HG02852 (cell line): ENCODE measurements at regions not wholly inside any gene's neighbourhood (a gene's known extent, or its start where the extent isn't known, plus 50 kb on each side); places are given as distances from the start of the nearest gene placed in this dataset.

Experiments used
- ATAC-seq: cut with Tn5 transposase; IDR thresholded peaks from one replicate; pipeline ENCODE4 v1.9.1; 2021; ENCODE audit warnings: mild to moderate bottlenecking, moderate library complexity; ENCODE audit not compliant: unreplicated experiment

DNA sequence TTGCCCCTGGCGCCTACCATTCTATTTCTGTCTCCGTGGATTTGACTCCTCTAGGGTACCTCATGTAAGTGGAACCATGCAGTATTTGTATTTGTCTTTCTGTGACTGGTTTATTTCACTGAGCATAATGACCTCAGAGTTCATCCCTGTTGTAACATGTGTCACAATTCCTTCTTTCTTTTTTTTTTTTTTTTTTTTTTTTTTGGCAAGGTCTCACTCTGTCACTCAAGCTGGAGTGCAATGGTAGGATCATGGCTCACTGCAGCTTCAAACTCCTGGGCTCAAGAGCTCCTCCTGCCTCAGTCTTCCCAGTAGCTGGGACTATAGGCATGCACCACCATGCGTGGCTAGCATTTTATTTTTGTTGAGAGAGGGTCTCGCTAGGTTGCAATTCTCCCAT, 74.0 kb upstream of the SEPTIN5 start:
- ATAC-seq = no peak

GRCh38 chr22:19641254-19641982, 72.9 kb upstream of the SEPTIN5 start:
- no peak for ATAC-seq

DNA sequence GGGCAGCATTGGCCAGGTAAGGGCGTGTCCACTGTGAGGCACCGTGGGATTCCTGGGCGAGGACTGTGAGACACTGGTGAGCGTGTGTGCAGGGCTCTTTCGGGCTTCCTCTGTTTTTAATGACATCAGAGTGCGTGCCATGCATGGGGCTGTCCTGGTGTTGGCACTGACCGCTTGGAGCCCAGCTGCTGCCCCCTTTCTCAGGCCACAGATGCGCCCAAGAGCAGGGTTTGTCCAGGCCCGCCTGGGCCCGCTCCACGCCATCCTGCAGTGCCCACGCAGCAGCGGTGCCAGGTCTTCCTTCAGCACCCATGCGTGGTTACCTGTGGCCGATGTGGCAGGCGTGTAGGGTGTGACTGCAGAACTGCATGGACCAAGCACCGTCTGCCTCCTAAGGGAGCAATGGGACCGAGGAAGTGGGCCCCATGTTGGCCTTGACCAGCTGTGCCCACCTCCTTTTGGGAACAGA, 72.3 kb upstream of the SEPTIN5 start:
- ATAC-seq = no peak

DNA sequence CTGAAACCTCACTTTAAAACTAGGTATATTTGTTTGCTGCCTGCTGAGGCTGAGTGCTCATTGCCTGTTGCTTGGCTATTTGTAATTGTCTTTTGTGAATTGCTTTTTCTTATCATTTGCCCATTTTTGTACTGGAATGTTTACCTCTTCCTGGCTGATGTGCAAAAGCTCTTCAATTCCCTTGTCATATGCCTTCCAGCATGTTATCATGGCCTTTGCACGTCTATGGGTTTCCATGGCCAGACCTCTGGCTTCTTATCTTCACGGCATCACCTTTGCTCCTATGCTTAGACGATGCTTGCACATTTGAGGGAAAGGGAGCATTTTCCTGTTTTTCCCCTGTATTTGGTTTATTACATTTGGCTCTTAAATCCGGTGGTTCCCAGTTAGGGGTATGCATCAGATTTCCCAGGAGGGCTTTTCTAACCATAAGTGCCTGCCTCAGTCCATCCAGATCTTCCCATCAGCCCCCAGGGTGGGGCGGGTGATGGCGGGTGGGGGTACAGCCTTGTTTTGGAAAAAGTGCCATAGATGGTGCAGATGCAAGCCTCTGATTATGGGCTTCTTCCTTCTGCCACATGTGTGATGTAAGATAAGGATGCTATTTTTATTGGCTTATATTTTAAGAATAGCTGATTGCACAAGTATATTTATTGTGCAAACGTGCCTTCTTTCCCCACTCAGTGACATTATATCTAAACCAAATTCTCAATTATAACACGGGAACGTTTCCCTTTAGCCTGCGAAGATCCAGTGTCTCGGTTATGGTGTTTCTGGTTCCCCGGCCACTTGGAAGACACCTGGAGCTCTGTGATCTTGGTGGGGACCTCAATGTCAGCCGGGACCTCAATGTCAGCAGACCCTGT, 70.6 kb upstream of the SEPTIN5 start:
- ATAC-seq = no peak

DNA sequence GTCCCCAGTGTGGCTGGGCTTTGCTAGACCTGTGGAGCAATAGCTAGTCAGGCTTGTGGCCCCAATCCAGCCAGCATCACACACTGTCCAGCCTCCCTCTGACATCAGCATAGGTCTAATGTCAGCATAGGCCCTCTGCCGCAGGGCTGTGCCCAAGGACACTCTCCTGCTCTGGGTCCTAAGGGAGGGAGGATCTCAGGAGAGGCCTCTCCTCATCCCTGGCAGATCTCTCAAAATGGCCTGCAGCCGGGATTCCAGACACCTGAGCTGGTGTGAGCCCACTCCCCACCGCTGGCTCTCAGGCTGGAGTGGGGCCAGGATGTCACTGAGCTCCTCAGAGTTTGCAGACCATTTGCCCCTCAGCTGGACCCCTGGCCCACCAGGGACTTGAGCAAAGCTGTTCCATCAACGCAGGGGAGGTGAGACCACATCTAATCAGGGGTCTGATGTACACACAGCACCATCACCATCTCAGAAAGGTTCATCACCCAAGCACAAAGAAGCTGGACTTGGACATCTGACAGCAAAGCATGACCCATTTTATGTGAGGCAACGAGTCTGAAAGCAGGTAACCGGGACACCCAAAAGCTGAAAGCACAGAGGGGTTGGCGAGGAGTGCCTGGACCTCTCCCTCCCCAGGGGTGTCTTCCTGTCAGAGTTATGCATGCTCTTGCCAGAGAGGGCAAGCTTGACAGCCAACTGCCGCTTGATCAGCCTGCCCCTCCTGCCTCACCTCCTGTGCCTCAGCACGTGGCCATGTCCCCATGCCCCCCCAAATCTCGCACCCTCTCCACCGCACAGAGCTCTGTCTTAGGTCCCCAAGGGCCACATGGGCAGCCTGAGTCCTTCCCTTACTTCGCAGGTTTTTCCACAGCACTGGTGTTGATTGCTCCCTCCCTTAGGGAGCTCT, 69.7 kb upstream of the SEPTIN5 start:
- no peak for ATAC-seq

DNA sequence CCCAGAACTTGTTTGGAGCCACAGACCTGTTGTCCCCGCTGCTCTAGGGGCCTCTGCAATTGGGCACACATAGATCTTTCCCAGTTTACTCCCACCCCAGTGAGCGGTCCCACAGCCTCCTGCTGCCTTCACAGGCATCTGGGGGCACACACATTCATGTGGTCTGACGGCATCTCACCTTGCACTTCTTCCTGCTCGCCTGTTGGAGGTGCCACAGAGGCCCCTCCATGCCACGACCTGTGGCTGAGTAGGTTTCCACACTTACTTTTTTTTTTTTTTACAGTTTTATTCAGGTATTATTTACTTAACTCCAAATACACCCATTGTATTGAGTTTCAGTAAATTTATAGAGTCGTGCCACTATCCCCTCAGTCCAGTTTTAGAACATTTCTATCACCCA, 68.9 kb upstream of the SEPTIN5 start:
- ATAC-seq = no peak

GRCh38 chr22:19645905-19646304, 68.4 kb upstream of the SEPTIN5 start:
- no peak for ATAC-seq

GRCh38 chr22:19646383-19646782, 67.9 kb upstream of the SEPTIN5 start:
- no peak for ATAC-seq

- no peak for ATAC-seq
Observed at GRCh38 chr22:19648419-19648929, 65.8 kb upstream of the SEPTIN5 start.

DNA sequence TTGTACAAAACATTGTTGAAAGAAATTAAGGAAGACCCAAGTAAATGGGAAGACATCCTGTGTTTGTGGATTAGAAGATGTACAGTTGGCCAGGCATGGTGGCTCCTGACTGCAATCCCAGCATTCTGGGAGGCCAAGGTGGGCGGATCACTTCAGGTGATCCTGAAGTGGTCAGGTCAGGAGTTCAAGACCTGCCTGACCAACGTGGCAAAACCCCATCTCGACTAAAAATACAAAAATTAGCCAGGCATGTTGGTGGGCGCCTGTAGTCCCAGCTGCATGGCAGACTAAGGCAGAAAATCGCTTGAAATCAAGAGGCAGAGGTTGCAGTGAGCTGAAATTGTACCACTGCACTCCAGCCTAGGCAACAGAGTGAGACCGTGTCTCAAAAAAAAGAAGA, 62.0 kb upstream of the SEPTIN5 start:
- no peak for ATAC-seq

DNA sequence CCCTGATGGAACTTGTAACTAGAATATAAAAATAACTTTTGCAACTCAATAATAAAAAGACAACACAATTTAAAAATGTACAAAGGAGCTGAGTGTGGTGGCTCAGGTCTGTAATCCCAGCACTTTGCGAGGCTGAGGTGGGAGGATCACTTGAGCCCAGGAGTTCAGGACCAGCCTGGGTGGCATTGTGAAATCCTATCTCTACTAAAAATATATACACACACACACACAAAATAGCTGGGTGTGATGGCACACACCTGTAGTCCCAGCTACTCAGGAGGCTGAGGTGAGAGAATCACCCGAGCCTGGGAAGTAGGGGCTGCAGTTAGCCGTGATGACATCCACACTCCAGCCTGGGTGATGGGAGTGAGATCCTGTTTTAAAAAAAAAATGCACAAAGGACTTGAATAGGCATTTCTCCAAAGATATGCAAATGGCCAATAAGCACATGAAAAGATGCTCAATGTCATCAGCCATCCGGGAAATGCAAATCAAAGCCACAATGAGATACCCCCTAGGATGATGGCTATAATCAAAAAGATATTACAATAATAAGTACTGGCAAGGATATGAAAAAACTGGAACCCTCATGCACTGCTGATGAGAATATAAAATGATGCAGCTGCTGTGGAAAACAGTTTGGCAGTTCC, 59.8 kb upstream of the SEPTIN5 start:
- no peak for ATAC-seq

- no peak for ATAC-seq
Observed at GRCh38 chr22:19655399-19655798, 58.9 kb upstream of the SEPTIN5 start.

DNA sequence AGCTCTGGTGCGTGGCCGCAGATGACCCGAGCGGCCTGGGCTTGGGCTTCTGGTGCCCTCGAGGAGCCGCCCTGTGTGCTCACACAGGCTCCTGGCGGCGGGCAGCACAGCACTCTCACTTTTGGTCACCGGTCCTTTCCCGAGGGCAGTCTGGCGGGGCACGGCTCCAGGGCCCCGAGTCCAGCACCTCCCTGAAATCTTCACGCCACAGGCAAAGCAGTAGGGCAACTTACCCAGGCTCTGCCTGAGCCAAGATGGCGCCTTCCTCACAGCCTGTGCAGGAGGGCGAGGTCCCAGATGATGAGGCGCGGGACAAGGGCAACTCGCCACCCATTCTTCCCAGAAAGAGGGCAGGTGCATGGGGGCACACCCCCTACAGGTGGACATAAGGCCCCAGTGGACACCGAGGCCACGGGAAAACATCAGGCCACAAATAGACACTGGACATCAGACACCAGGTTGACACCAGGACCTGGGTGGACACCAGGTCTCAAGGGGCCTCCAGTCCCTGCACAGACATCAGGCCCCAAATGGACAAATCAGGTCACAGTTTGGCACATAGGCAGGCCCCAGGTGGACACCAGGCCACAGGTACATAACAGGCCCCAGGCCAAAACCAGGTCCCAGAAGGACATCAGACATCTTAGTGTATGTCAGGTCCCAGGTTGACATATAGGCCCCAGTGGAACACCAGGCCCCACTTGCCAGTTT, 57.6 kb upstream of the SEPTIN5 start:
- no peak for ATAC-seq

DNA sequence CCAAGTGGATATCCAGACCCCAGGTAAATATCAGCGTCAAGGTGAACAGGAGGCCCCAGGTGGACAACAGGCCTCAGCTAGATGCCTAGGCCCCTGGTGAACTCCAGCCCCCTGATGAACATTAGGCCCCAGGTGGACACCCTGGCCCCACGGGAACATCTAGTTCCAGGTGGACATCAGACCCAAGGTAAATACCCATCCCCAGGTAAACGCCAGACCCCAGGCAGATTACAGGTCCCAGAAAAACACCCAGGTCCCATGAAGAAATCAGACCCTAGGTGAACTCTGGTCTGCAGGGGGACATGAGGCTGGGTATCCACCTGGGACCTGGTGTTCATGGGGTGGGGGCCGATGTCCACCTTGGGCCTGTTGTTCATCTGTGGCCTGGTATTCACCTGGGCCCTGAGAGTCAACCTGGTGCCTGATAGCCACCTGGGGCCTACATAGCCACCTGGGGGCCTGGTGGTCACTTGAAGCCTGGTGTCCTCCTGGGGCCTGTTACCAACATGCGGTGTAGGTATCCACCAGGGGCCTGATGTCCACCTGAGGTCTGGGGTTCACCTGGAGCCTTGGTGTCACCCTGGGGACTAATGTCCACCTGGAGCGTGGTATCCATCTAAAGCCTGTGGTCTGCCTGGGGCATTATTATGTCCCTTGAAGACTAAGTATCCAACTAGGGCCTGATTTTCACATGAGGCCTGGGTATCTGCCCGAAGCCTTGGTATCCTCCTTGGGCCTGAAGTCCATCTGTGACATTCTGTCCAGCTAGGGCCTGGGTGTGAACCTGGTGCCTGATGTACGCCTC, 56.8 kb upstream of the SEPTIN5 start:
- ATAC-seq = no peak

DNA sequence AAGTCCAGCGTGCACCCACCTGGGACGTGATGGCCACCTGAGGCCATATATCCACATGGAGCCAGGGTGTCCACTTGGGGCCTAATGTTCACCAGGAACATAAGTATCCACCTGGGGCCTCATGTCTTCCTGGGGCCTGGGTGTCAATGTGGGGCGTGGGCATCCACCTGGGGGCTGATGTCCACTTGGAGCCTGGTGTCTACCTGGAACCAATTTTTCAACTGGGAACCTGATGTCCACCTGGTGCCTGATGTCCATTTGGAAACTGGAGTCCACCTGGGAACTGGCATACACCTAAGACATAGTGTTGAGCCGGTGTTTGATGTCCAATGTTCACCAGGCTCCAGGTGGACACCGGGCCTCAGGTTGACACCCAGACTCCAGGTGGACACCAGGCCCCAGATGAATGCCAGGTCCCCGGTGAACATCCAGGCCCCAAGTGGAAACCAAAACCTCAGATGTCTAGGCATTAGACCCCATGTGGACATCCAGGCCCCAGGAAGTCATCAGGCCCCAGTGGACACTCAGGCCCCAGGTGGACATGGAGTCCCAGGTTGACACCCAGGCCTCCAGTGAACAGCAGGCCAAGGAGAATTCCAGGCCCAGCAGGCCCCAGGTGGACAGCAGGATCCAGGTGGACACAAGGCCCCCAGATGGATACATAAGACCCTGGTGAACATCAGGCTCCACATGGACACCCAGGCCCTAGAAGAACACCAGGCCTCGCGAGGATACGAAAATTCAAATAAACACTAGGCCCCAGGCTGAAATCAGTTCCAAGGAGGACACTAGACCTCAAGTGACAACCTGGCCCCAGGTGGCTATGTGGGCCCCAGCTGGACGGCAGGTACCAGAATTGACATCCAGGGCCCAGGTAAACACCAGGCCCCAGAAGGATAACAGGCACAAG, 56.0 kb upstream of the SEPTIN5 start:
- no peak for ATAC-seq

DNA sequence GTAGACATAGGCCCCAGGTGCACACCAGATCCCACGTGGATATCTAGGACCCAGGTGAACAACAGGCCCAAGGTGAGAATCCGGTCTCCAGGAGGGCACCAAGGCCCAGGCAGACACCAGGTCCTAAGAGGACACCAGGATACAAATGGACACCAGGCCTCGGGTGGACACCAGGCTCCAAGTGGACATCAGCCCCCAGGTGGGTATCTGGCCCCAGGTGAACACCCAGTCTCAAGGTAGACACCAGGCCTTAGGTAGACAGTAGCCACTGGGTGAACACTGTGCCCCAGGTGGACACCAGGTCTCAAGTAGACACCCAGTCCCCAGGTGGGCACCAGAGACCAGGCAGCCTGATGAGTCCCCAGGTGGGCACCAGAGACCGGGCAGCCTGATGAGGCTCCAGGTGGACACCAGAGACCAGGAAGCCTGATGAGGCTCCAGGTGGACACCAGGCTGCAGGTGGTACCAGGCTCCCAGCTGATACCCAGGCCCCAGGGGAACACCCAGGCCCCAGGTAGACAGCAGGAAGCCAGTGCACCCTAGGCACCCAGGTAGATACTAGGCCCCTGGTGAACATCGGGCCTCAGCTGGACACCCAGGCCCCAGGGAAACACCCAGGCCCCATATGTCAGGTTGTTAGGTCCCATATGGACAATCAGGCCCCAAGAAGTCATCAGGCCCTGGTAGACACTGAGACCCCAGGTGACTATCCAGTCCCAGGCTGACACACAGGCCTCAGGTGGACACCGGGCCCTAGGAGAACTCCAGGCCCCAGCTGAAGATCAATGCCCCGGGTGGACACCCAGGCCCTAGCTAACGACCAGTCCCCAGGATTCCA, 55.1 kb upstream of the SEPTIN5 start:
- ATAC-seq = no peak

DNA sequence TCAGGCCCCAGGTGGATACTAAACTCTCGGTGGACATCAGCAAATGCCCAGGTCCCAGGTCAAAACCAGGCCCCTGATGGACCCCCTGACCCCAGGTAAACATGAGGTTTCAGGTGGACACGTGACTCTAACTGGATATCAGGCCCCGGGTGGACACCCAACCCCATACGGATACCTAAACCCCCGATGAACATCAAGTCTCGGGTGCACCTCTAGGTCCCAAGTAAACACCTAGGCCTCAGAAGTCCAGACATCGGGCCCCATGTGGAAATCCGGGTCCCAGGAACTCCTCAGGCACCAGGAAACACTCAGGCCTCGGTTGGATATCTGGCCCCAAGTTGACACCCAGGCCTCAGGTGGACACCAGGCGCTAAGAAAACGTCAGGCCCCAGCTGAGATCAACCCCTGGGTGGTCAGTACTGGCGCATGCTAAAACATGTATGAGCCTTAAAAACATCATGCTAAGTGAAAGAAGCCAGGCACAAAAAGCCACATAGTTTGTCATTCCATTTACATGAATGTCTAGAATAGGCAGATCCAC, 54.4 kb upstream of the SEPTIN5 start:
- ATAC-seq = no peak
